Aorta (tissue), 5 donors: ENCODE measurements at regions not wholly inside any gene's neighbourhood (a gene's known extent, or its start where the extent isn't known, plus 50 kb on each side); places are given as distances from the start of the nearest gene placed in this dataset.
"Not testable (repeated sequence)": the region's sequence is repeated elsewhere in the genome, so short reads cannot be mapped to it uniquely, and the experiment has no call there.

Experiments
- ATAC-seq: fragments of 200-7000 bp; cut with Tn5 transposase; one replicate; pipeline ENCODE4 v1.9.1; 2022; ENCODE audit warnings: moderate library complexity; ENCODE audit not compliant: low FRiP score
- DNase-seq, 2 donors: peaks; one replicate each; pipeline ENCODE4 v3.0.0-alpha.2; 2020
- H3K27ac ChIP-seq, 2 donors: one replicate each; pipeline ENCODE4 v1.5.1; 2013; ENCODE audit warnings: low read length in 2 of 2, mild to moderate bottlenecking in 2 of 2, moderate library complexity in 2 of 2, control low read depth in 1 of 2, inconsistent platforms in 1 of 2, low read depth in 1 of 2
- H3K27me3 ChIP-seq, 2 donors: one replicate each; pipeline ENCODE4 v1.6.1; 2013; ENCODE audit warnings: control low read depth in 1 of 2, low read length in 1 of 2, mild to moderate bottlenecking in 1 of 2, moderate library complexity in 1 of 2; ENCODE audit not compliant: insufficient read depth in 2 of 2, control insufficient read depth in 1 of 2
- H3K36me3 ChIP-seq, 2 donors: one replicate each; pipeline ENCODE4 v1.6.1; 2013; ENCODE audit warnings: control low read depth in 1 of 2, low read length in 1 of 2, mild to moderate bottlenecking in 1 of 2; ENCODE audit not compliant: insufficient read depth in 2 of 2, control insufficient read depth in 1 of 2
- H3K4me1 ChIP-seq, 2 donors: one replicate each; pipeline ENCODE4 v1.6.1; 2013; ENCODE audit warnings: low read length in 2 of 2, control low read depth in 1 of 2, mild to moderate bottlenecking in 1 of 2, moderate library complexity in 1 of 2; ENCODE audit not compliant: insufficient read depth in 2 of 2, control insufficient read depth in 1 of 2
- H3K4me3 ChIP-seq, 2 donors: one replicate each; pipeline ENCODE4 v1.5.1; 2013; ENCODE audit warnings: low read length in 2 of 2, control low read depth in 1 of 2, mild to moderate bottlenecking in 1 of 2
- H3K9me3 ChIP-seq: one replicate; pipeline ENCODE4 v1.6.1; 2013; ENCODE audit warnings: mild to moderate bottlenecking, low read length; ENCODE audit not compliant: control insufficient read depth
- WGBS, 2 donors: extraction: QIAGEN DNeasy Blood & Tissue Kit; methylation state at CpG; one replicate each; pipeline ENCODE4 v1.1.7; 2013; 5-methylcytosine and 5-hydroxymethylcytosine counted together
- intact Hi-C, 2 donors: fragments of 100-400 bp; cut with DNase I; formaldehyde crosslinking; loops; one replicate each; pipeline versions ENCODE4 v1.14.2 to v1.15.0; 2022
- donor health status: healthy with polysubstance abuse.
- donor health status: Bipolar disorder and iron deficiency.
- donor health status: DM: no; HTN: no; CAD: no.
- donor health status: DM: no; HTN: no; CAD: no.
- donor health status: DM: yes; HTN: yes; CAD: no.

- Histone ChIP-seq H3K4me1 (no peaks in the 10 kb centered on the region), H3K27ac (no peak overlapping the region), H3K36me3 (no peaks in the 10 kb centered on the region), H3K27me3 (no peaks in the 10 kb centered on the region), H3K4me3 (no peak overlapping the region), H3K9me3 (no peaks in the 10 kb centered on the region)
- ATAC-seq (no peak), DNase-seq (no peak)
- intact Hi-C loops: no loop called here
- 54 to 55% methylated on average over 4 of the region's 4 CpGs for WGBS, 2 donors
Measured at GRCh38 chr22:11325767-11326166, 4202.2 kb upstream of the OR11H1 start.

DNA sequence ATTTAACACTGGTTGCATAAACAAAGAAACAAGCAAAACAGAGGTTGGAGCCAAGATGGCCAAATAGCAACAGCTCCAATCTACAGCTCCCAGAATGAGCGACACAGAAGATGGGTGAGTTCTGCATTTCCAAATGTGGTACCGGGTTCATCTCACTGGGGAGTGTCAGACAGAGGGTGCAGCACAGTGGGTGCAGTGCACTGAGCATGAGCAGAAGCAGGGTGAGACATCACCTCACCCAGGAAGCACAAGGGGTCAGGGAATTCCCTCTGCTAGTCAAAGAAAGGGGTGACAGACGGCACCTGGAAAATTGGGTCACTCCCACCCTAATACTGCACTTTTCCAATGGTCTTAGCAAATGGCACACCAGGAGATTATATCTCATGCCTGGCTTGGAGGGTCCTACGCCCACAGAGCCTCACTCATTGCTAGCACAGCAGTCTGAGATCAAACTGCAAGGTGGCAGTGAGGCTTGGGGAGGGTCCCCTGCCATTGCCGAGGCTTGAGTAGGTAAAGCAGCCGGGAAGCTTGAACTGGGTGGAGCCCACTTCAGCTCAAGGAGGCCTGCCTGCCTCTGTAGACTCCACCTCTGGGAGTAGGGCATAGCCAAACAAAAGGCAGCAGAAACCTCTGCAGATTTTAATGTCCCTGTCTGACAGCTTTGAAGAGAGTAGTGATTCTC lies 4186.5 kb upstream of the OR11H1 start:
- 51 to 63% methylated on average over 6 of the region's 6 CpGs for WGBS, 2 donors
- H3K9me3 ChIP-seq, H3K36me3 ChIP-seq, ATAC-seq, H3K27me3 ChIP-seq, H3K4me3 ChIP-seq, intact Hi-C loops, H3K4me1 ChIP-seq, H3K27ac ChIP-seq: not testable (repeated sequence)
- DNase-seq: peak in 1 of 2 donors; percentile 40

DNA sequence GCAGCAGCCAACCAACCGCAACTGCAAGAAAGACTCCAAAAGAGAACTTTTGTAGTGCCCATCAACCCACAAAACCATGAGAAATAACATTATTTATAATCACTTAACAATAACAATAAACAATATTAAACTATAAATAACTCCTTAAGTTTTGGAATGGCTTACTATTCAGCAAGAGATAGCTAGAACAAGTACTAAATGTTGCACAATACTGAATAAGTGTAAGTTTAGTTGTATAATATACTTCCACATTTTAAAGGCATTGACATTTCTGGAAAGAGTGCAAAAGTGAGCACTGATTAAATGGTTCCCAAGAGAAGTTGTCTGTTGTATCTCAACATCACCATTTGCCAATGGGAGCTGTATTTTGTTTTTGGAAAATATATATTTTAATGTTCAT lies 4176.8 kb upstream of the OR11H1 start:
- H3K9me3 ChIP-seq, intact Hi-C loops, ATAC-seq, H3K4me3 ChIP-seq, H3K4me1 ChIP-seq, H3K27ac ChIP-seq, H3K27me3 ChIP-seq, H3K36me3 ChIP-seq, DNase-seq: not testable (repeated sequence)
- 35 to 50% methylated on average over 1 of the region's 1 CpG for WGBS, 2 donors

- H3K36me3 ChIP-seq, DNase-seq, H3K9me3 ChIP-seq, H3K4me3 ChIP-seq, intact Hi-C loops, H3K27ac ChIP-seq, H3K4me1 ChIP-seq, H3K27me3 ChIP-seq, ATAC-seq: not testable (repeated sequence)
- 52 to 53% methylated on average over 3 of the region's 3 CpGs for WGBS, 2 donors
Measured at GRCh38 chr22:11352287-11352686, 4175.7 kb upstream of the OR11H1 start.

DNA sequence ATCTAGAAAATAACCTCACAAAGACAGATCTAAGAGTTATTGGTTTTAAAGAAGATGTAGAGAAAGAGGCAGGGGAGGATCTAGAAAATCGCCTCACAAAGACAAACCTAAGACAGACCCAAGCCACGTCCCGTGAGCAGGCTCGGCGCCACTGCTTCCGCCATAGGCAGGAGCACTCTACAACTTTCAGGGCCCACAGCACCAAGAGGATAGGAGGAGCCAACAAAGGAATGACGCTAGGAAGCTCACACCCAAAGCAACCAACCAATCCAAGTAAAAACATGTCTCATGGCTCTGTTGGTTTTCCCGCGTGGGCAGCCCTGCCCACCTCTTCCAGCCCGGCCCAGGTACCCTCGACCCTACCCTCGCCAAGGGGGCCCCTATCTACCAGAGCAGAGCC lies 4167.4 kb upstream of the OR11H1 start:
- ATAC-seq (peak; percentile 26), DNase-seq (peak; percentile 37 to 71)
- no peaks in the 10 kb centered on the region for H3K4me1 ChIP-seq
- H3K27me3 ChIP-seq: no peaks in the 10 kb centered on the region
- 56 to 63% methylated on average over 12 of the region's 12 CpGs for WGBS, 2 donors
- no peak overlapping the region for H3K27ac ChIP-seq
- H3K4me3 ChIP-seq: no peak overlapping the region
- intact Hi-C loops: no loop called here
- no peaks in the 10 kb centered on the region for H3K9me3 ChIP-seq
- no peaks in the 10 kb centered on the region for H3K36me3 ChIP-seq

DNA sequence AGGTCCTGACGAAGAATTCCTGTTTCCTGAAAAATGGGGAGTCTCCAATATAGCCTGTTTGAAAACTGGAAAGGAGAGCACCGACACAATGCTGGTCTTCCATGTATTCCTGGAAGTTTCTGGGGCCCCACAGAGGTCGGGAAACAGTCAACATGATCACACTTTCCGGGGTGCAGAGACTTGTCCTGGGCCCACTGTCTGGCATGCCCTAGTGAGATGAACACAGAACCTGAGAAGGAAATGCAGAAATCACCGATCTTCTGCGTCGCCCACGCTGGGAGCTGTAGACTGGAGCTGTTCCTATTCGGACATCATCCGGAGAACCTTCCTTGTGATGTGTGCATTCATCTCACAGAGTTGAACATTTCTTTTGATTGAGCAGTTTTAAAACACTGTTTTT lies 4166.5 kb upstream of the OR11H1 start:
- H3K4me1 ChIP-seq: not testable (repeated sequence)

DNA sequence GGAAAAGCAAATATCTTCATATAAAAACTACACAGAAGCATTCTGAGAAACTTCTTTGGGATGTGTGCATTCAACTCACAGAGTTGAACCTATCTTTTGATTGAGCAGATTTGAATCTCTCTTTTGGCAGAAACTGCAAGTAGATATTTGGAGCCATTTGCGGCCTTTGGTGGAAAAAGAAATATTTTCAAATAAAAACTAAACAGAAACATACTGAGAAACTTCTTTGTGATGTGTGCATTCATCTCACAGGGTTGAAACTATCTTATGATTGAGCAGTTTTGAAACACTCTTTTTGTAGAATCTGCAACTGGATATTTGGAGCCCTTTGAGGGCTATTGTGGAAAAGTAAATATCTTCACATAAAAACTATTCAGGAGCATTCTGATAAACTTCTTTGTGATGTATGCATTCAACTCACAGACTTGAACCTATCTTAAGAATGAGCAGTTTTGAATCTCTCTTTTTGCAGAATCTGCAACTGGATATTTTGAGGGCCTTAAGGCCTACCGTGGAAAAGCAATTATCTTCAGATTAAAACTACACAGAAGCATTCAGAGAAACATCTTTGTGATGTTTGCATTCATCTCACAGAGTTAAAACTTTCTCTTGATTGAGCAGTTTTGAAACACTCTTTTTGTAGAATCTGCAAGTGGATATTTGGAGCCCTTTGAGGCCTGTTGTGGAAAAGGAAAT lies 4158.2 kb upstream of the OR11H1 start:
- H3K27me3 ChIP-seq, ATAC-seq, H3K9me3 ChIP-seq, intact Hi-C loops, H3K36me3 ChIP-seq, H3K27ac ChIP-seq, DNase-seq, H3K4me1 ChIP-seq, H3K4me3 ChIP-seq: not testable (repeated sequence)
- WGBS, 2 donors: 49 to 63% methylated on average over 1 of the region's 2 CpGs

More for the DNA sequence above, 4166.5 kb upstream of the OR11H1 start:
- intact Hi-C loops, H3K36me3 ChIP-seq, ATAC-seq, H3K27me3 ChIP-seq, H3K9me3 ChIP-seq, H3K4me3 ChIP-seq, H3K27ac ChIP-seq: not testable (repeated sequence)
- peak in 1 of 2 donors; percentile 59 for DNase-seq
- 70 to 73% methylated on average over 10 of the region's 10 CpGs for WGBS, 2 donors

GRCh38 chr22:11370311-11370710 lies 4157.7 kb upstream of the OR11H1 start:
- DNase-seq, H3K4me3 ChIP-seq, H3K27me3 ChIP-seq, H3K4me1 ChIP-seq, H3K36me3 ChIP-seq, ATAC-seq, H3K27ac ChIP-seq, intact Hi-C loops, H3K9me3 ChIP-seq: not testable (repeated sequence)
- no CpG with 5 or more reads among the region's 1 CpG for WGBS, 2 donors
